ENCODE measurements at regions not wholly inside any gene's neighbourhood (a gene's known extent, or its start where the extent isn't known, plus 50 kb on each side); places are given as distances from the start of the nearest gene placed in this dataset.

DNA sequence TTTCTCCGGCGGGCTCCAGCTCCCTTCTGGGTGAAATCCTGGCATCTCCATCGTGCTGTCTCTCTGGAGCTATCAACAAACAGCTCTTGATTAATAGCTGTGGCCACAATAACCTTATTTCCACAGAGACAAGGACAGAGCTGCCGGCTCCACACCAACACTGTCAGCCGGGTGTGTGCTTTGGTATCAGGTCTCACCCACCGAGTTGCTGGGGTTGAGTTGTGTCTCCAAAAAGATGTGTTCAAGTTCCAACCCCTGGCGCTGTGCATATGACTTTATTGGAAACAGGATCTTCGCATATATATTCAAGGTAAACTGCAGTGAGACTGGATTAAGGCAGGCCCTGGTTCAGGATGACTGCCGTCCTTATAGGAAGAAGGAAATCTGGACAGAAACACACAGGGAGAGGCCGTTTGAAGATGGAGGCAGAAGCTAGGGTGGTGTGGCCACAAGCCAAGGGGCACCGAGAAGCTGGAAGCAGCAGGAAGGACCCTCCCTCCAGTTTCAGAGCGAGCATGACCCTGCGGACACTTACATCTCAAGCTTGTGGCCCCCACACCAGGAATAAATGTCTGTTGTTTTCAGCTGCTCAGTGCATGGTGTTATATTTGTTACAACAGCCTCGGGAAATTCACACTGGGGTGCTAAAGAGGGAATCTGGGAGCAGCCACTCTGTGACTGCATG is 88.4 kb upstream of the TMPRSS2 start:
- TF ChIP-seq, protein P1, sequence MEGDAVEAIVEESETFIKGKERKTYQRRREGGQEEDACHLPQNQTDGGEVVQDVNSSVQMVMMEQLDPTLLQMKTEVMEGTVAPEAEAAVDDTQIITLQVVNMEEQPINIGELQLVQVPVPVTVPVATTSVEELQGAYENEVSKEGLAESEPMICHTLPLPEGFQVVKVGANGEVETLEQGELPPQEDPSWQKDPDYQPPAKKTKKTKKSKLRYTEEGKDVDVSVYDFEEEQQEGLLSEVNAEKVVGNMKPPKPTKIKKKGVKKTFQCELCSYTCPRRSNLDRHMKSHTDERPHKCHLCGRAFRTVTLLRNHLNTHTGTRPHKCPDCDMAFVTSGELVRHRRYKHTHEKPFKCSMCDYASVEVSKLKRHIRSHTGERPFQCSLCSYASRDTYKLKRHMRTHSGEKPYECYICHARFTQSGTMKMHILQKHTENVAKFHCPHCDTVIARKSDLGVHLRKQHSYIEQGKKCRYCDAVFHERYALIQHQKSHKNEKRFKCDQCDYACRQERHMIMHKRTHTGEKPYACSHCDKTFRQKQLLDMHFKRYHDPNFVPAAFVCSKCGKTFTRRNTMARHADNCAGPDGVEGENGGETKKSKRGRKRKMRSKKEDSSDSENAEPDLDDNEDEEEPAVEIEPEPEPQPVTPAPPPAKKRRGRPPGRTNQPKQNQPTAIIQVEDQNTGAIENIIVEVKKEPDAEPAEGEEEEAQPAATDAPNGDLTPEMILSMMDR (conservative IDR thresholded peaks at IDR 0.05; ENCODE audit: low read length): no peak
- no peak for TF ChIP-seq EZH2phosphoT487 (IDR thresholded peaks at IDR 0.05; ENCODE audit: borderline replicate concordance, low read depth, low read length)
